Neuronal stem cell (in vitro differentiated cells): ENCODE measurements at regions not wholly inside any gene's neighbourhood (a gene's known extent, or its start where the extent isn't known, plus 50 kb on each side); places are given as distances from the start of the nearest gene placed in this dataset.
"Not testable (repeated sequence)": the region's sequence is repeated elsewhere in the genome, so short reads cannot be mapped to it uniquely, and the experiment has no call there.

ENCODE experiments used
- DNase-seq: peaks from one replicate; pipeline ENCODE4 v3.0.0-alpha.2; 2013; ENCODE audit warnings: low spot score
- H2AFZ ChIP-seq: one replicate; pipeline ENCODE4 v1.6.1; 2013; ENCODE audit warnings: mild to moderate bottlenecking, low read length, inconsistent platforms
- H2AK5ac ChIP-seq: 2 replicates; pipeline ENCODE4 v1.6.1; 2013; ENCODE audit warnings: low read depth, mild to moderate bottlenecking, inconsistent platforms, low read length, moderate library complexity, mixed read lengths
- H2BK120ac ChIP-seq: 2 replicates; pipeline ENCODE4 v1.6.1; 2013; ENCODE audit warnings: low read depth, mild to moderate bottlenecking, inconsistent platforms, low read length, moderate library complexity, mixed read lengths
- H2BK12ac ChIP-seq: one replicate; pipeline ENCODE4 v1.6.1; 2013; ENCODE audit warnings: low read length, inconsistent platforms
- H2BK15ac ChIP-seq: 2 replicates; pipeline ENCODE4 v1.6.1; 2013; ENCODE audit warnings: mild to moderate bottlenecking, low read length, inconsistent platforms, mixed read lengths
- H2BK5ac ChIP-seq: one replicate; pipeline ENCODE4 v1.6.1; 2013; ENCODE audit warnings: inconsistent platforms, mild to moderate bottlenecking, low read length, moderate library complexity
- H3K14ac ChIP-seq: one replicate; pipeline ENCODE4 v1.6.1; 2013; ENCODE audit warnings: low read length, inconsistent platforms
- H3K18ac ChIP-seq: 2 replicates; pipeline ENCODE4 v1.6.1; 2013; ENCODE audit warnings: low read length, inconsistent platforms
- H3K23ac ChIP-seq: 2 replicates; pipeline ENCODE4 v1.6.1; 2013; ENCODE audit warnings: low read depth, mild to moderate bottlenecking, mixed read lengths, low read length, inconsistent platforms; ENCODE audit not compliant: poor library complexity
- H3K27ac ChIP-seq: replicated peaks from 3 replicates; pipeline ENCODE4 v1.5.1; 2013; ENCODE audit warnings: low read length, inconsistent platforms
- H3K27me3 ChIP-seq, 3 experiments: 2 replicates each; pipeline ENCODE4 v1.6.1; 2013; ENCODE audit warnings: low read length in 3 of 3, mild to moderate bottlenecking in 2 of 3, inconsistent platforms in 1 of 3, low read depth in 1 of 3, mixed read lengths in 1 of 3, moderate library complexity in 1 of 3; ENCODE audit not compliant: control insufficient read depth in 3 of 3, insufficient read depth in 3 of 3
- H3K36me3 ChIP-seq, 2 donors: replicated peaks in 1 of 2; 2 replicates each; pipeline ENCODE4 v1.6.1; 2013; ENCODE audit warnings: low read length in 2 of 2; ENCODE audit not compliant: control insufficient read depth in 2 of 2, insufficient read depth in 2 of 2
- H3K4ac ChIP-seq: 2 replicates; pipeline ENCODE4 v1.6.1; 2013; ENCODE audit warnings: inconsistent platforms, mild to moderate bottlenecking, low read length, moderate library complexity
- H3K4me1 ChIP-seq, 2 donors: 1 replicate in 1 of 2; 2 replicates in 1 of 2; pipeline ENCODE4 v1.6.1; 2013; ENCODE audit warnings: low read length in 2 of 2, low read depth in 1 of 2; ENCODE audit not compliant: control insufficient read depth in 2 of 2, insufficient read depth in 1 of 2
- H3K4me2 ChIP-seq: one replicate; pipeline ENCODE4 v1.6.1; 2013; ENCODE audit warnings: mild to moderate bottlenecking, low read length, inconsistent platforms; ENCODE audit not compliant: insufficient read depth, poor library complexity, severe bottlenecking
- H3K4me3 ChIP-seq, 2 donors: 2 replicates each; pipeline ENCODE4 v1.5.1; 2013; ENCODE audit warnings: low read length in 2 of 2, mild to moderate bottlenecking in 2 of 2, inconsistent platforms in 1 of 2, moderate library complexity in 1 of 2
- H3K79me1 ChIP-seq: one replicate; pipeline ENCODE4 v1.6.1; 2013; ENCODE audit warnings: low read depth, mild to moderate bottlenecking, inconsistent platforms, low read length, moderate library complexity
- H3K9ac ChIP-seq: one replicate; pipeline ENCODE4 v1.6.1; 2013; ENCODE audit warnings: mild to moderate bottlenecking, low read depth, low read length, inconsistent platforms; ENCODE audit not compliant: poor library complexity
- H3K9me3 ChIP-seq, 2 donors: replicated peaks in 1 of 2; 2 replicates each; pipeline versions ENCODE3 to v1.6.1; 2013; ENCODE audit warnings: low read length in 2 of 2, mild to moderate bottlenecking in 2 of 2, inconsistent platforms in 1 of 2, low read depth in 1 of 2, mixed read lengths in 1 of 2, moderate library complexity in 1 of 2; ENCODE audit not compliant: control insufficient read depth in 2 of 2, insufficient read depth in 1 of 2
- H4K8ac ChIP-seq: one replicate; pipeline ENCODE4 v1.6.1; 2013; ENCODE audit warnings: low read depth, mild to moderate bottlenecking, inconsistent platforms, low read length, moderate library complexity
- H4K91ac ChIP-seq: one replicate; pipeline ENCODE4 v1.6.1; 2013; ENCODE audit warnings: low read length, low read depth, mild to moderate bottlenecking, inconsistent platforms; ENCODE audit not compliant: poor library complexity
- WGBS, 2 donors: extraction: QIAGEN DNeasy Blood & Tissue Kit; methylation state at CpG; one replicate each; pipeline ENCODE4 v1.1.7; 2013; ENCODE audit warnings: missing lambda C conversion rate in 2 of 2, mixed read lengths in 1 of 2; ENCODE audit not compliant: insufficient read length in 2 of 2, insufficient replicate concordance in 1 of 2; ENCODE audit errors: extremely low coverage in 2 of 2; 5-methylcytosine and 5-hydroxymethylcytosine counted together

- H3K14ac ChIP-seq: no peak overlapping the region
- H3K18ac ChIP-seq: no peak overlapping the region
- no peaks in the 10 kb centered on the region for H3K9me3 ChIP-seq
- H4K91ac ChIP-seq: no peak overlapping the region
- no peak overlapping the region for H2AK5ac ChIP-seq
- H3K4ac ChIP-seq: no peak overlapping the region
- H3K9ac ChIP-seq: no peak overlapping the region
- no peaks in the 10 kb centered on the region for H3K4me1 ChIP-seq
- H4K8ac ChIP-seq: no peak overlapping the region
- H2BK5ac ChIP-seq: no peak overlapping the region
- no peak overlapping the region for H2BK15ac ChIP-seq
- no peak overlapping the region for H3K27ac ChIP-seq
- H3K4me3 ChIP-seq: no peak overlapping the region
- no CpG with 5 or more reads among the region's 2 CpGs for WGBS, 2 donors
- no peaks in the 10 kb centered on the region for H3K36me3 ChIP-seq
- DNase-seq: no peak
- no peak overlapping the region for H3K23ac ChIP-seq
- H3K27me3 ChIP-seq: no peaks in the 10 kb centered on the region
- no peak overlapping the region for H2AFZ ChIP-seq
- H2BK120ac ChIP-seq: no peak overlapping the region
- H3K79me1 ChIP-seq: no peaks in the 10 kb centered on the region
- H2BK12ac ChIP-seq: no peak overlapping the region
- H3K4me2 ChIP-seq: no peak overlapping the region
Measured at GRCh38 chr4:164261831-164262230, 492.1 kb upstream of the SMIM31 start.

- H3K9ac ChIP-seq: not testable (repeated sequence)
Measured at GRCh38 chr4:164262508-164262907, 491.4 kb upstream of the SMIM31 start.

GRCh38 chr4:164277414-164277813 lies 476.5 kb upstream of the SMIM31 start:
- not testable (repeated sequence) for H2BK120ac ChIP-seq, H3K27ac ChIP-seq, H3K36me3 ChIP-seq, H3K4me3 ChIP-seq, H3K18ac ChIP-seq, H4K91ac ChIP-seq, H2BK12ac ChIP-seq, H3K4me1 ChIP-seq, H3K14ac ChIP-seq, H4K8ac ChIP-seq, H3K9me3 ChIP-seq, H2BK5ac ChIP-seq, H3K79me1 ChIP-seq, H2BK15ac ChIP-seq, H3K27me3 ChIP-seq, H3K9ac ChIP-seq, H2AFZ ChIP-seq, H3K4me2 ChIP-seq, H2AK5ac ChIP-seq, H3K4ac ChIP-seq, DNase-seq, H3K23ac ChIP-seq
- no CpG with 5 or more reads among the region's 2 CpGs for WGBS, 2 donors

More at GRCh38 chr4:164262508-164262907, 491.4 kb upstream of the SMIM31 start:
- no CpG with 5 or more reads among the region's 1 CpG for WGBS, 2 donors
- not testable (repeated sequence) for H3K4me3 ChIP-seq, H3K4me1 ChIP-seq, H3K4me2 ChIP-seq, H2AK5ac ChIP-seq, H2BK15ac ChIP-seq, H3K14ac ChIP-seq, H2BK5ac ChIP-seq, DNase-seq, H3K4ac ChIP-seq, H4K8ac ChIP-seq, H3K79me1 ChIP-seq, H3K36me3 ChIP-seq, H3K9me3 ChIP-seq, H3K27me3 ChIP-seq, H3K27ac ChIP-seq, H2BK120ac ChIP-seq, H3K23ac ChIP-seq, H2BK12ac ChIP-seq, H4K91ac ChIP-seq, H2AFZ ChIP-seq, H3K18ac ChIP-seq

GRCh38 chr4:164287173-164287572 lies 466.8 kb upstream of the SMIM31 start:
- H4K91ac ChIP-seq: no peak overlapping the region

More at GRCh38 chr4:164287173-164287572, 466.8 kb upstream of the SMIM31 start:
- DNase-seq: no peak
- Histone ChIP-seq H2AK5ac (no peak overlapping the region), H3K9me3 (no peaks in the 10 kb centered on the region), H2AFZ (no peak overlapping the region), H3K9ac (no peak overlapping the region), H2BK15ac (no peak overlapping the region), H3K4me1 (no peaks in the 10 kb centered on the region), H3K4me3 (no peak overlapping the region), H3K36me3 (no peaks in the 10 kb centered on the region), H3K27me3 (no peaks in the 10 kb centered on the region), H2BK5ac (no peak overlapping the region), H3K18ac (no peak overlapping the region), H3K23ac (no peak overlapping the region), H3K79me1 (no peaks in the 10 kb centered on the region), H3K4ac (no peak overlapping the region), H3K14ac (no peak overlapping the region), H4K8ac (no peak overlapping the region), H2BK12ac (no peak overlapping the region), H2BK120ac (no peak overlapping the region), H3K27ac (no peak overlapping the region), H3K4me2 (no peak overlapping the region)
- no CpG with 5 or more reads among the region's 6 CpGs for WGBS, 2 donors
